ENCODE measurements at regions not wholly inside any gene's neighbourhood (a gene's known extent, or its start where the extent isn't known, plus 50 kb on each side); places are given as distances from the start of the nearest gene placed in this dataset.
A peak's percentile ranks its signal among the peaks of the same experiment; 100 is the strongest.
"Not testable (repeated sequence)": the region's sequence is repeated elsewhere in the genome, so short reads cannot be mapped to it uniquely, and the experiment has no call there.

- not testable (repeated sequence) for DNase-seq
These were observed 61.3 kb downstream of the SYF2 start for GRCh38 chr1:25171013-25171412.

- DNase-seq: no peak
These were observed 61.9 kb downstream of the SYF2 start for GRCh38 chr1:25170439-25170838.

- DNase-seq: no peak
These were observed 62.7 kb downstream of the SYF2 start for GRCh38 chr1:25169610-25170009.

- DNase-seq: no peak
These were observed 63.1 kb downstream of the SYF2 start for GRCh38 chr1:25169168-25169567.

- DNase-seq: no peak
These were observed 63.9 kb downstream of the SYF2 start for GRCh38 chr1:25168193-25169071.

- no peak for DNase-seq
These were observed 64.8 kb downstream of the SYF2 start for GRCh38 chr1:25167269-25168192.

- DNase-seq: no peak
These were observed 65.5 kb downstream of the SYF2 start for GRCh38 chr1:25166847-25167246.

- DNase-seq: no peak
These were observed 68.3 kb downstream of the SYF2 start for GRCh38 chr1:25163986-25164385.

GRCh38 chr1:25161981-25162380 lies 70.3 kb downstream of the SYF2 start:
- DNase-seq: no peak

GRCh38 chr1:25157846-25158245 lies 74.5 kb downstream of the SYF2 start:
- no peak for DNase-seq

- no peak for DNase-seq
These were observed 81.3 kb downstream of the SYF2 start for GRCh38 chr1:25150985-25151495.

- DNase-seq: peak; percentile 20
These were observed 83.5 kb downstream of the SYF2 start for GRCh38 chr1:25148673-25149300.

GRCh38 chr1:25146451-25146855 lies 85.8 kb downstream of the SYF2 start:
- DNase-seq: no peak

- no peak for DNase-seq
These were observed 86.4 kb downstream of the SYF2 start for GRCh38 chr1:25145775-25146393.

GRCh38 chr1:25140073-25140797 lies 92.1 kb downstream of the SYF2 start:
- DNase-seq: no peak

- DNase-seq: no peak
These were observed 94.5 kb downstream of the SYF2 start for GRCh38 chr1:25137521-25138395.

GRCh38 chr1:25137106-25137505 lies 95.2 kb downstream of the SYF2 start:
- no peak for DNase-seq

- no peak for DNase-seq
These were observed 96.4 kb downstream of the SYF2 start for GRCh38 chr1:25135909-25136308.

GRCh38 chr1:25134801-25135461 lies 97.4 kb downstream of the SYF2 start:
- DNase-seq: no peak

GRCh38 chr1:25134307-25134706 lies 98.0 kb downstream of the SYF2 start:
- no peak for DNase-seq

Measured in activated naive CD4-positive, alpha-beta T cell treated with anti-CD3 and anti-CD28 coated beads, Interleukin-2, amount 50 U/mL, for 16 hours (primary cell).